Spleen (tissue), 11 donors: ENCODE measurements at regions not wholly inside any gene's neighbourhood (a gene's known extent, or its start where the extent isn't known, plus 50 kb on each side); places are given as distances from the start of the nearest gene placed in this dataset.

Experiments used
- DNase-seq: peaks from one replicate; pipeline ENCODE4 v3.0.0-alpha.2; 2020
- H3K27ac ChIP-seq, 8 donors: fragments of 200-600 bp; sonication (generic) in 7 of 8; 1 replicate in 4 of 8; 2 replicates in 4 of 8; pipeline versions ENCODE4 v1.5.0 to v1.8.0; 2016 to 2021; ENCODE audit warnings: inconsistent platforms in 4 of 8, mild to moderate bottlenecking in 4 of 8, moderate library complexity in 1 of 8
- H3K27me3 ChIP-seq, 7 donors: fragments of 200-600 bp; sonication (generic) in 6 of 7; replicated peaks in 1 of 7; 1 replicate in 4 of 7; 2 replicates in 3 of 7; pipeline versions ENCODE4 v1.5.0 to v1.8.0; 2016 to 2021; ENCODE audit warnings: inconsistent platforms in 3 of 7, mild to moderate bottlenecking in 1 of 7
- H3K36me3 ChIP-seq, 6 donors: fragments of 200-600 bp; sonication (generic) in 5 of 6; 1 replicate in 4 of 6; 2 replicates in 2 of 6; pipeline versions ENCODE4 v1.5.0 to v1.8.0; 2016 to 2021; ENCODE audit warnings: inconsistent platforms in 2 of 6
- H3K4me1 ChIP-seq, 6 donors: fragments of 200-600 bp; sonication (generic) in 5 of 6; 1 replicate in 3 of 6; 2 replicates in 3 of 6; pipeline versions ENCODE4 v1.5.0 to v1.8.0; 2016 to 2021; ENCODE audit warnings: inconsistent platforms in 3 of 6
- H3K4me3 ChIP-seq, 8 donors: fragments of 200-600 bp; sonication (generic) in 7 of 8; 1 replicate in 4 of 8; 2 replicates in 4 of 8; pipeline versions ENCODE4 v1.5.0 to v1.8.0; 2016 to 2021; ENCODE audit warnings: inconsistent platforms in 4 of 8, mild to moderate bottlenecking in 4 of 8, moderate library complexity in 2 of 8
- H3K9me3 ChIP-seq, 8 donors: fragments of 200-600 bp; sonication (generic) in 7 of 8; 1 replicate in 4 of 8; 2 replicates in 4 of 8; pipeline versions ENCODE4 v1.5.0 to v1.8.0; 2016 to 2021; ENCODE audit warnings: inconsistent platforms in 4 of 8
- CTCF ChIP-seq, 11 experiments: fragments of 200-600 bp in 7 of 11; fragments of 450-650 bp in 4 of 11; sonication (generic) in 4 of 11; IDR thresholded peaks in 8 of 11; conservative IDR thresholded peaks in 3 of 11; 1 replicate in 7 of 11; 2 replicates in 4 of 11; pipeline versions ENCODE4 v1.4.0 to v1.8.0; 2016 to 2021; ENCODE audit warnings: antibody characterized with exemption in 11 of 11, inconsistent platforms in 4 of 11, mild to moderate bottlenecking in 1 of 11
- POLR2A ChIP-seq, 3 donors: fragments of 450-650 bp; IDR thresholded peaks; one replicate each; pipeline ENCODE4 v1.5.1; 2017; ENCODE audit warnings: antibody characterized with exemption in 3 of 3, mild to moderate bottlenecking in 1 of 3
- POLR2AphosphoS5 ChIP-seq, 3 donors: sonication (generic); formaldehyde crosslinking; IDR thresholded peaks; one replicate each; pipeline ENCODE4 v1.5.1; 2017; ENCODE audit warnings: antibody characterized with exemption in 3 of 3
- WGBS, 5 donors: extraction: QIAGEN DNeasy Blood & Tissue Kit in 3 of 5; methylation state at CpG; one replicate each; pipeline versions ENCODE4 v1.1.5 to v1.1.7; 2013 to 2018; 5-methylcytosine and 5-hydroxymethylcytosine counted together
- intact Hi-C: fragments of 100-400 bp; cut with DNase I; formaldehyde crosslinking; loops from one replicate; pipeline ENCODE4 v1.15.0; 2023; ENCODE audit warnings: low total_unique reads
- donor health status: healthy with polysubstance abuse.
- donor health status: DM: no; HTN: no; CAD: no; lungs with moderate emphysema.
- donor health status: DM: no; HTN: no; CAD: no.
- donor health status: Bipolar disorder and iron deficiency.
- donor health status: healthy.
- donor health status: DM: no; HTN: no; CAD: no.
- donor health status: DM: yes; HTN: yes; CAD: no.

GRCh38 chr7:77479536-77480088 lies 57.5 kb upstream of the PTPN12 start:
- H3K27ac ChIP-seq: peak overlapping the region in 1 of 8 donors; percentile 45
- no peaks in the 10 kb centered on the region for H3K27me3 ChIP-seq
- TF ChIP-seq POLR2A (IDR thresholded peaks at IDR 0.05): no peak
- no peak for TF ChIP-seq POLR2AphosphoS5 (IDR thresholded peaks at IDR 0.05)
- TF ChIP-seq CTCF (IDR thresholded peaks at IDR 0.05 in 8 of 11, conservative IDR thresholded peaks at IDR 0.05 in 3 of 11): no peak
- intact Hi-C loops: no loop called here
- DNase-seq: no peak
- H3K36me3 ChIP-seq: no peaks in the 10 kb centered on the region
- H3K9me3 ChIP-seq: no peaks in the 10 kb centered on the region
- peaks cover 0 to 33% (median 8%) of the 10 kb centered on the region in 6 donors for H3K4me1 ChIP-seq
- H3K4me3 ChIP-seq: no peak overlapping the region
- WGBS, 5 donors: 90 to 98% (median 93%) methylated on average over 3 of the region's 3 CpGs

- intact Hi-C loops: no loop called here
These were observed 60.2 kb upstream of the PTPN12 start for GRCh38 chr7:77476871-77477270.

GRCh38 chr7:77475181-77475580 lies 59.0 kb upstream of the GSAP start:
- Histone ChIP-seq H3K27me3 (no peaks in the 10 kb centered on the region), H3K4me1 (peaks cover 0 to 39% (median 18%) of the 10 kb centered on the region in 6 donors), H3K9me3 (no peaks in the 10 kb centered on the region), H3K36me3 (no peaks in the 10 kb centered on the region), H3K27ac (peak overlapping the region in 2 of 8 donors; percentile 22 to 43), H3K4me3 (no peak overlapping the region)
- intact Hi-C loops: no loop called here
- TF ChIP-seq CTCF (IDR thresholded peaks at IDR 0.05 in 8 of 11, conservative IDR thresholded peaks at IDR 0.05 in 3 of 11): no peak
- no peak for TF ChIP-seq POLR2A (IDR thresholded peaks at IDR 0.05)
- TF ChIP-seq POLR2AphosphoS5 (IDR thresholded peaks at IDR 0.05): no peak
- DNase-seq: no peak

More at GRCh38 chr7:77476871-77477270, 60.2 kb upstream of the PTPN12 start:
- no peak overlapping the region for H3K4me3 ChIP-seq
- no peak for DNase-seq
- peaks cover 0 to 45% (median 18%) of the 10 kb centered on the region in 6 donors for H3K4me1 ChIP-seq
- 86 to 96% (median 91%) methylated on average over 3 of the region's 3 CpGs for WGBS, 5 donors
- H3K9me3 ChIP-seq: no peaks in the 10 kb centered on the region
- H3K36me3 ChIP-seq: no peaks in the 10 kb centered on the region
- H3K27ac ChIP-seq: no peak overlapping the region
- no peak for TF ChIP-seq POLR2A (IDR thresholded peaks at IDR 0.05)
- TF ChIP-seq POLR2AphosphoS5 (IDR thresholded peaks at IDR 0.05): no peak
- H3K27me3 ChIP-seq: no peaks in the 10 kb centered on the region

- Histone ChIP-seq H3K4me1 (peaks cover 0 to 36% (median 18%) of the 10 kb centered on the region in 6 donors), H3K27ac (peak overlapping the region in 2 of 8 donors; percentile 22 to 43), H3K36me3 (no peaks in the 10 kb centered on the region), H3K4me3 (no peak overlapping the region), H3K27me3 (no peaks in the 10 kb centered on the region), H3K9me3 (no peaks in the 10 kb centered on the region)
- intact Hi-C loops: no loop called here
- WGBS, 5 donors: 80 to 97% (median 85%) methylated on average over 3 of the region's 3 CpGs
- no peak for TF ChIP-seq POLR2A (IDR thresholded peaks at IDR 0.05)
- no peak for TF ChIP-seq POLR2AphosphoS5 (IDR thresholded peaks at IDR 0.05)
- TF ChIP-seq CTCF (IDR thresholded peaks at IDR 0.05 in 8 of 11, conservative IDR thresholded peaks at IDR 0.05 in 3 of 11): no peak
- no peak for DNase-seq
These were observed 58.6 kb upstream of the GSAP start for GRCh38 chr7:77474756-77475155.
